Anterior cingulate cortex (tissue), 58 donors: ENCODE measurements at regions not wholly inside any gene's neighbourhood (a gene's known extent, or its start where the extent isn't known, plus 50 kb on each side); places are given as distances from the start of the nearest gene placed in this dataset.
"Not testable (repeated sequence)": the region's sequence is repeated elsewhere in the genome, so short reads cannot be mapped to it uniquely, and the experiment has no call there.

Experiments used
- DNase-seq, 58 donors: peaks; one replicate each; lab custom pipeline; 2025; lab: John Stamatoyannopoulos, UW

GRCh38 chr2:64928813-64929212 lies 60.4 kb upstream of the SLC1A4 start:
- DNase-seq: peak in 13 of 58 donors; percentile 6 to 65 (median 29)

GRCh38 chr2:64929333-64929732 lies 59.9 kb upstream of the SLC1A4 start:
- no peak for DNase-seq

DNA sequence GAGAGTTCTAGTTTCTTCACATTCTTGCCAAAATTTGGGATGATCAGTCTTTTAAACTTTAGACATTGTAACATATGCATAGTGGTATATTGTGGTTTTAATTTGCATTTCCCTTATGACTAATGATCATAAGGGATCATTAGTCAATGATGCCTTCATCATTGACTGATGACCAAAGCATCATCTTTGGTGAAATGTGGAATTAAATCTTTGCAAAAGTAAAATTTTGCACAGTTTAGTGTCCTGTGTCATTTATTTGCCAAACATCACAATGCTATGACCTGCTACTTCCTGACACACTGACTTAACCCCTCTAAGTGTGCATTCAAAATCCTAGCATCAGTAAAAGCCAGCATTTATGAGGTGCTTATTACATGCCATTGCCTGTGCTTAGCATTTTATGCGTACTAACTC lies 58.9 kb upstream of the SLC1A4 start:
- no peak for DNase-seq

GRCh38 chr2:64931246-64932115 lies 57.7 kb upstream of the SLC1A4 start:
- DNase-seq: no peak

GRCh38 chr2:64932116-64932370 lies 57.2 kb upstream of the SLC1A4 start:
- no peak for DNase-seq

- no peak for DNase-seq
These were observed 56.6 kb upstream of the SLC1A4 start for GRCh38 chr2:64932371-64933216.

DNA sequence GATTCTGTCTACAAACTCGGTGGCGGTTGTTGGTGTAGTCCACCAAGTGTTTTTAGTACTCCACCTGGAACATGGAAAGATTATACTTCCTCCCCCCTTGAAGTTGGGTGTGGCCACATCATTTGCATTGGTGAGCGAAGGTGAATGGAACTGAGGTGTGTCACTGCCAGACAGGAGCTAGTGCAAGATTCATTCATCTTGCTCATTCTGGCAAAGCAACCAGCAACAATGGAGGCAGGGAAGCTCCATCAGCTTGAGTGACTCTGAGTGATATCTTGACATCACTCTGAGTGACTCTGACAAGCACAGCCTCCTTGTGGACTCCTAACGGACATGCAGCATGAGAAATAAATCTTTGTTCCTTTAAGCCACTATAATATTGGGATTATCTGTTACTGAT lies 54.7 kb upstream of the SLC1A4 start:
- DNase-seq: no peak

DNA sequence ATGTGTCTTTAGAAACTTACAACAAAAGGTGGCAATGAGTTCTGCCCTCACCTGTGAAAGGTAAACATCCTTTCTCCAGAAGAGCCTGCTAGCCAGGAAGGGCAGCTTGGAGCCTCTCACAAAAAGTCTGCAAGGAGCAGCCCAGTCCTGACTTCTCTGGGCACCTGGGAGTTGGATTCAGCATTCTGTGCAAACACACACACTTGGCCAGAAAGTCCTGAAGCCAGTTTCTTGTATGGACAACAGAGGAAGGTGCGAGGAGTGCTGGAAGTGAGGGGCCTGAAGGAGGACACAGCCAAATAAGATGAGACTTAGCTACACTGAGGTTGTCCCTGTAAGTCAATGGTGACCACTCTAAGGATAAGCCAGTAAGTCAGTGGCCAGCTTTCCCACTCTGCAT lies 52.4 kb upstream of the SLC1A4 start:
- no peak for DNase-seq

- not testable (repeated sequence) for DNase-seq
These were observed 51.9 kb upstream of the SLC1A4 start for GRCh38 chr2:64937314-64937686.

DNA sequence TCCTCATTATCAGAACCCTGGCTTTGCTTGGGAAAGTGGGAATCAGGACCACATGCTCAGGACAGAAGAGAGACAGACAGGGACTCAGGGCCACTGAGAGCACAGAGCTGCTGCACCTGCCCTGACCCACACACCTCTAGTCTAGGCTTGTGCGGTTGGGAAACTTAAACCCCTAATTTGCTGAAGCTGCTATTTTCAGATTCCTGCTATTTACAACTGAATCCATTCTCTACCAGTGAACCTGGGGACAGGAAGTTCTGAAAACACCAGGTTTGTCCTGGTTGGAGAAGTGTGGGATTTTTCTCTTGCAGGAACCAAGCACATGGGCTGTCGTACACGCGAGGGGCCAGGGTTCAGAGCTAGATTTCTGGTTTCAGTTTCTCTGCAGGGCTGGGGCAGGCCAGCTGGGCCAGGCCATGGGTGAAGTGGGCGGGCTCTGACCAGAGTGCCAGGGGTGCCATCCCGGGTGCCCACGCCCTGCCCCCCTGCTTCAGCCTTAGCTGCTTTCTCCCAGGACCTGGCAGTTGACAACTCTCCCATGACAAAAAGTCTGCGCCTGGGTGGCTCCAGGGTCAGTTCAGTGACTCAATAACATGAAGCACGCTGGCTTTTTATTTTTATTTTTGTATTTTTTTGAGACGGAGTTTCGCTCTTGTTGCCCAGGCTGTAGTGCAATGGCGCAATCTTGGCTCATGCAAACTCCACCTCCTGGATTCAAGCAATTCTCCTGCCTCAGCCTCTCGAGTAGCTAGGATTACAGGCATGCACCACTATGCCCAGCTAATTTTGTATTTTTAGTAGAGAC lies 51.3 kb upstream of the SLC1A4 start:
- DNase-seq: peak in 5 of 58 donors; percentile 7 to 14 (median 9)

DNA sequence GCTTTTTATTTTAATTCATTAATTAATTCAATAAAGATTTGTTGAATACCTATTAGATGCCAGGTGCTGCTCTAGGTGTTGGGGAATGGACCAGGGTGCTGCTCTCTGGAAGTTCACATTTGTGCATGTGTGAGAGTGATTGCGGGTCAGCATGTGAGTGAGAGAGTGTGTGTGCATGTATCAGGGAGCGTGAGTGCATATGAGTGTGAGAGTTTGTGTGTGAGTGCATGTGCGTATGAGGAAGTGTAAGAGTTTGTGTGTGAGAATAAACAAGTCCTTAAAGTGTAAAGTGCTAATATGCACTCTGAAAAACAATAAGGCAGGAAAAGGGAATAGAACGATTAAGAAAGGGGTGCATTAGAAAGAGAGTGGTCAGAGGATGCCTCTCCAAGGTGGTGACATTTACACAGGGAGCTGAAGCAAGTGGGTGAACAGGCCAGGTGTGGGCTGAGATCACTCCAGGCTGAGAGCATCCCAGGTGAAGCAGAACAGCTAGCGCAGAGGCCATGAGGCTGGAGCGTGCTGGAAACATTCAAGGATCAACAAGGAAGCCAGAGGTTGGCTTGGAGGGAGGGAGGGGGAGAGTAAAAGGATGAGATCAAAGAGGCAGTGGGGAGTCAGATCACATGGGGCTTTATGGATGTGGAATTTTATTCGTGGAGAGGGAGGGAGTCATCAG lies 50.5 kb upstream of the SLC1A4 start:
- no peak for DNase-seq

- no peak for DNase-seq
These were observed 49.8 kb upstream of the SLC1A4 start for GRCh38 chr2:64939332-64939917.
